EL (cell line): ENCODE measurements at regions not wholly inside any gene's neighbourhood (a gene's known extent, or its start where the extent isn't known, plus 50 kb on each side); places are given as distances from the start of the nearest gene placed in this dataset.

ENCODE experiments used
- DNase-seq: peaks from one replicate; pipeline ENCODE4 v3.0.0-alpha.2; 2016

GRCh38 chr11:27187848-27188621, 147.4 kb downstream of the BBOX1 start:
- no peak for DNase-seq

- no peak for DNase-seq
These were observed 146.6 kb downstream of the BBOX1 start for GRCh38 chr11:27187075-27187847.

DNA sequence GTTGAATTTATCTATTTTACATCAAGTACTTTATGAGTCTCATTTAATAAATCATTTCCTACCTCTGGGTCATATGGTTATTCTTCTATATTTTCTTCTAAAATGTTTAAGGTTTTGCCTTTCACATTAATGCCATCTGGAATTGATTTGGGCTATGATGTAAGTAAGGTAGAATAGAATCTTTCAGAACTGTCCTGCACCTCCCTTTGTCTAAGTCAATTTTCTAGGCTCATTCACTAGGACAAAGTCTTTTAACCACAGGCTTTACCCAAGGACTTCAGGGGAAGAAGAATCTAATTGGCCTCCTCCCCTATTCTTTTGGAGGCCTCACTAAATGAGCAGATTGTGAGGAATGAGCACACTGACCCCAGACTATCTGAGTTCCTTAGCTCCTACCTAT, 146.0 kb downstream of the BBOX1 start:
- no peak for DNase-seq

DNA sequence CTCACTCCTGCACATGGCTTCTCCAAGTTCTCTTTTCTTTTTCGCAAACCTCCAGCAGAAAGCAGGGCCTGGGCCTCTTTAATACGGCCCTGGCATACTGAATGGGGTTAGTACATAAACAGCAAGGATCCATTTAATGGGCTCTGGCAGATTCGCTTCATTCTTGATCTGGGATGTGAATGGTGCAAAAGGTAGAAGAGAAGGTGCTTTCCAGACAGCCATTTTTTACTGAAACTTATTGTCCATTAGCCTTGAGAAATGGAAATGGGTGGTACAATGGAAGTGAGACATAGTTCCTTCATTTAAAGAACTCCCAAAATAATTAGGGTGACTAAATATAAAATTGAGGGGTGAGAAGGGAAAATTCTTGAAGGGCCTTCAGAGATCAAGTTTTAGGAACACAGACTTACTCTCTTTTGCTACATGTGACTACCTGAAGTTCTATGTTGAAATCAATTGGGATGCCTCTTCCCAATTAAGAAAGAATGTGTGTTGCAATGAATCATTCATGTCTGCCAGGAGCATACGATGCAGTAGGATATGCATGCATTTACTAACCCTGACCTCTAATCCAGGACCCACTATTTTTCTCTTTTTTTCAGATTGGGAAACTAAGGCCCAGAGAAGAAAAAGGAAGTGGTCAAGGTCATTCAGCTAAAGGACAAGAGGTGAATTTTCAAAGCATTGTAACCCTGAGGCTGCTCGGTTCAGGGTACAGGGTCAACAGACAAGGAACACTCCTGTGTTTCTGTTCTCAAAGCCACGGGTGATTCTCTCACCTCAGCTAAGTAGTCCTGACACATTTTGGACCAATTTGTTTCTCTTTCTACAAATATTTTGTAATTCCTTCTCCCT, 144.1 kb downstream of the BBOX1 start:
- DNase-seq = peak; percentile 28

DNA sequence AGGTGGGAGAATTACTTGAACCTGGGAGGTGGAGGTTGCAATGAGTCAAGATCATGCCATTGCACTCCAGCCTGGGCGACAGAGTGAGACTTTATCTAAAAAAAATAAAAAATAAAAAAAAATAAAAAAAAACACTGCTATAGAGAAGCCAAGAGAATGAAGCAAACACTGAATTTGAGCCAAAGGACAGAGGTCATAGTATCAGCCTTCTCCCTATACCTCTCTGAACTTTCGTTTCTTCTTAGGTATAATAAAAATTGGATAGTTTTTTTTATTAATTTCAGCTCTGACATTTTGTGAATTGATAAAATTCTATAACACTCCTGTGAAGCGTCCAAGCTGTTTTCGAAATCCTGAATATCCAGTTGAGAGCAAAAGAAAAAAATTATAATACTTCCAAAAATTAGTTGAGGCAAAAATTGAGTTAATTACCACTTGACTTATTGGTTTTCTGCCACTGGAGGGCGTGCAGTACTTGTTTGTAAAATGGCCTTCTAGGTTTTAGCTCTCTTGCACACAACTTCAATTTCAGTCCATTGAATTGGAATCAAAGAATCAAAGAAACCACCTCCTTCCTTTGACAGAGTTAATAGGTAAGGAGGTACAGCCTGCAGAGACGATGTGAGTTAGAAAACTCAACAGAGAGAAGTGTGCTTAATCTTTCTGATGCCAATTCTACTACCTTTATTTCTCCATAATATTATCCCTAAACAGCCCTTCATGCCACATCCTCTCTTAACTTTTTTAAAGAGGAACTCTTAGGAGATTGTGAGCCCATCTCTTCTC, 143.2 kb downstream of the BBOX1 start:
- DNase-seq = peak; percentile 62

GRCh38 chr11:27179334-27179733, 138.7 kb downstream of the BBOX1 start:
- DNase-seq = no peak

- DNase-seq = no peak
These were observed 138.2 kb downstream of the BBOX1 start for GRCh38 chr11:27178859-27179258.
